Neutrophil (primary cell): ENCODE measurements at regions not wholly inside any gene's neighbourhood (a gene's known extent, or its start where the extent isn't known, plus 50 kb on each side); places are given as distances from the start of the nearest gene placed in this dataset.

ENCODE experiments used
- H3K27ac ChIP-seq: fragments of 200-600 bp; sonication (generic); 2 replicates; pipeline ENCODE4 v1.5.1; 2016; ENCODE audit warnings: mild to moderate bottlenecking, moderate library complexity
- H3K27me3 ChIP-seq: fragments of 200-600 bp; sonication (generic); 2 replicates; pipeline ENCODE4 v1.6.0; 2016; ENCODE audit warnings: mild to moderate bottlenecking
- H3K36me3 ChIP-seq: fragments of 200-600 bp; sonication (generic); 2 replicates; pipeline ENCODE4 v1.5.1; 2017
- H3K4me1 ChIP-seq, 2 experiments: fragments of 200-600 bp in 1 of 2; sonication (generic) in 1 of 2; 1 replicate in 1 of 2; 2 replicates in 1 of 2; pipeline versions ENCODE4 v1.5.1 to v1.6.1; 2013 to 2016; ENCODE audit warnings: low read depth in 1 of 2, low read length in 1 of 2, mild to moderate bottlenecking in 1 of 2, moderate library complexity in 1 of 2; ENCODE audit not compliant: control insufficient read depth in 1 of 2, insufficient read depth in 1 of 2
- H3K4me3 ChIP-seq, 2 experiments: fragments of 200-600 bp in 1 of 2; sonication (generic) in 1 of 2; 1 replicate in 1 of 2; 2 replicates in 1 of 2; pipeline ENCODE4 v1.5.1; 2013 to 2016; ENCODE audit warnings: low read depth in 1 of 2, low read length in 1 of 2, mild to moderate bottlenecking in 1 of 2, moderate library complexity in 1 of 2
- H3K9me3 ChIP-seq: fragments of 200-600 bp; sonication (generic); 2 replicates; pipeline ENCODE4 v1.5.1; 2016
- TF ChIP-seq, protein P1 (sequence below): fragments of 200-600 bp; sonication (generic); IDR thresholded peaks from 2 replicates; pipeline ENCODE4 v1.5.1; 2016; ENCODE audit warnings: antibody characterized with exemption

DNA sequence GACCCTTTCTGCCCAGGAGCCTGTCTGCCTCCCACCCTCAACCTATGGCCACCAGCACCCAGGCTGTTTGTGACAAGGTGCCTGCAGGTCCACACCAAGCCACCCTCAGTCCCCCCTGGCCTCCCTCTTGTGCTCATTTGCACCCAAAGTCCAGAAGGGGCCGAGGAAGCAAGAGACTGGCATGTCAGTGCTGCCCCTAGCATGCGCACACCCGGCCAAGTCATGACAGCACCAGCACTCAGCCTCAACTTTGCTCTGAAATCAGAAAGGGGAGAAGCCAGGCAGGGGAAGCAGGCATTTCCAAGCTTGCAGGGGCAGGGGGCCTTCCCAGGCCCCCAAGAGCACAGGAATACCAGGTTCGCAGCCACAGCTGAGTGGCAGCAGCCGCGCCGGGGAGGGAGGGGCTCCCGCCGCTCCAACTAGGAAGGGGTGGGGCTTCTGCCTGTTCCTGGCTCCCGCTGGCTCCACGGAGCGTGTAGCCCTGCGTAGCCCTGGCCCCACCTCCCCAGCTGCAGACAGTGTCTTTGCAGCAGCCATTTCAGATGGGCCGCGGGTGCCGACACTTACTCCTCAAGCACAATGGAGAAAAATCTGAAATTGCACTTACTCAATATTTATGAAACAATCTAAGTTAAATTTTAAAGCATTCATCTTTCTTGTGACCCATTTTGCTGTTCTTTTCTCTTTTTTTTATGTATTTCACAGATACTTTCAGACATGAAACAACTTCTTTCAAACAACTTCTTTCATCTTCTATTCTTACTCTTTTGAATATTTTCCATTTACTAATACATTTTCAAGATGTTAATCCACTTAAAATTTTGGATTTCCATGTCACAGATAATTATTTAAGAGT lies 54.9 kb upstream of the ABCB5 start:
- Histone ChIP-seq H3K27me3 (no peaks in the 10 kb centered on the region), H3K9me3 (no peaks in the 10 kb centered on the region), H3K36me3 (no peaks in the 10 kb centered on the region), H3K27ac (no peak overlapping the region), H3K4me3 (no peak overlapping the region), H3K4me1 (no peaks in the 10 kb centered on the region)
- TF ChIP-seq, protein P1, sequence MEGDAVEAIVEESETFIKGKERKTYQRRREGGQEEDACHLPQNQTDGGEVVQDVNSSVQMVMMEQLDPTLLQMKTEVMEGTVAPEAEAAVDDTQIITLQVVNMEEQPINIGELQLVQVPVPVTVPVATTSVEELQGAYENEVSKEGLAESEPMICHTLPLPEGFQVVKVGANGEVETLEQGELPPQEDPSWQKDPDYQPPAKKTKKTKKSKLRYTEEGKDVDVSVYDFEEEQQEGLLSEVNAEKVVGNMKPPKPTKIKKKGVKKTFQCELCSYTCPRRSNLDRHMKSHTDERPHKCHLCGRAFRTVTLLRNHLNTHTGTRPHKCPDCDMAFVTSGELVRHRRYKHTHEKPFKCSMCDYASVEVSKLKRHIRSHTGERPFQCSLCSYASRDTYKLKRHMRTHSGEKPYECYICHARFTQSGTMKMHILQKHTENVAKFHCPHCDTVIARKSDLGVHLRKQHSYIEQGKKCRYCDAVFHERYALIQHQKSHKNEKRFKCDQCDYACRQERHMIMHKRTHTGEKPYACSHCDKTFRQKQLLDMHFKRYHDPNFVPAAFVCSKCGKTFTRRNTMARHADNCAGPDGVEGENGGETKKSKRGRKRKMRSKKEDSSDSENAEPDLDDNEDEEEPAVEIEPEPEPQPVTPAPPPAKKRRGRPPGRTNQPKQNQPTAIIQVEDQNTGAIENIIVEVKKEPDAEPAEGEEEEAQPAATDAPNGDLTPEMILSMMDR: no peak

DNA sequence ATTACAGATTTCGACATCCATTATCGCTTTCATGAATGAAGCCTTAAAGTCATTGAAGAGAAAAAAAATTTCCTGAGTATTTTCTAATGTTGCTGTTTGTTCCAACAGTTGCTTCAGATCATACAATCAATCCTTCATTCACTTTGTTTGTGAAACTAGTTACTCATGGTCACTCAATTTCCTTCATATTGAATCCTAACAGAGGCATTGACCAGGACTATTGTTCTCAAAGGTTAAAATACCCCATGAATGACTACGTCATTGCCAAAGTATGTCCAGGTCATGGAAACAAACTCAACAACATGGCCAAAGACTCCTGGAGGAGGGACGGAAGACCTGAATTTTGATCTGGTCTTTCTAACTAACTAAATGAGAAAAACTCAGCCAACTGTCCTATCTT lies 54.0 kb upstream of the ABCB5 start:
- H3K4me1 ChIP-seq: no peaks in the 10 kb centered on the region
- TF ChIP-seq, protein P1: no peak
- H3K36me3 ChIP-seq: no peaks in the 10 kb centered on the region
- no peaks in the 10 kb centered on the region for H3K27me3 ChIP-seq
- H3K4me3 ChIP-seq: no peak overlapping the region
- no peak overlapping the region for H3K27ac ChIP-seq
- H3K9me3 ChIP-seq: no peaks in the 10 kb centered on the region

DNA sequence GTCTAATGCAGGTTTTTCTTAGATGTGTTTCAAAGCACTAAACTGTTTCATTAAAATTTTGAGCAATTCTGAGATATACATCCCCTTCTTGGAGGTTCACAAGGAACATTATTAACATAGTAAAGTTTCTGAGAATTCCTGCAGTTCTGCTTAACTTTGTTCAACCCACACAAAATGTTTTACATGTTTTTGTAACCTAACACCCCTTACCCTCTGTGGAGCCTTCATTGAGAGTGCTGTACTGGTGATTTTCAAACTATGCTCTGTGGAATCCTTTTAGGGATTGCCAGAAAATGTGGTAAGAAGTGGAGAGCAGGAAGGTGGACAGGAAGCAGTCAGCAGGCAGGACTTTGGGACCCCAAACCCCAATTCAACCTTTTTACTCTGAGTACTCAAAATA lies 53.6 kb upstream of the ABCB5 start:
- no peak overlapping the region for H3K4me3 ChIP-seq
- H3K36me3 ChIP-seq: no peaks in the 10 kb centered on the region
- H3K27ac ChIP-seq: no peak overlapping the region
- H3K9me3 ChIP-seq: no peaks in the 10 kb centered on the region
- H3K27me3 ChIP-seq: no peaks in the 10 kb centered on the region
- H3K4me1 ChIP-seq: no peaks in the 10 kb centered on the region
- TF ChIP-seq, protein P1: no peak

DNA sequence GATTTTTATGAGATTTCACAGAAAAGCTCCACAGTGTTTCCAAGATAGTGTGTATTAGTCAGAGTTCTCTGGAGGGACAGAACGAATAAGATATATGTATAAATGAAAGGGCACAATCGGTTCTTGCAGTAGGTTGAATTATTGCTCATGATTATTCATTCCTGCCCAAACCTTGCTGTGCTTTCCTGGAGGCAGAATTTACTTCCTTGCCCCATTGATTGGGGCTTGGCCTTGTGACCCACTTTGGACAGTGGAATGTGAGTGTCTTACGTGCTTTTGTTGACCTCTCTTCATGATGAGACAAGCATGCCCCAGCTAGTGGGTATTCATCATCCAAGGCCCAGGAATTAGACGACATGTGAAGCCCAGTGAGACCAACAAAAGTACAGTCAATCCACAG lies 53.0 kb upstream of the ABCB5 start:
- Histone ChIP-seq H3K27me3 (no peaks in the 10 kb centered on the region), H3K4me3 (no peak overlapping the region), H3K9me3 (no peaks in the 10 kb centered on the region), H3K4me1 (no peaks in the 10 kb centered on the region), H3K27ac (no peak overlapping the region), H3K36me3 (no peaks in the 10 kb centered on the region)
- TF ChIP-seq, protein P1: no peak
